ENCODE measurements at regions not wholly inside any gene's neighbourhood (a gene's known extent, or its start where the extent isn't known, plus 50 kb on each side); places are given as distances from the start of the nearest gene placed in this dataset.
"Not testable (repeated sequence)": the region's sequence is repeated elsewhere in the genome, so short reads cannot be mapped to it uniquely, and the experiment has no call there.

DNA sequence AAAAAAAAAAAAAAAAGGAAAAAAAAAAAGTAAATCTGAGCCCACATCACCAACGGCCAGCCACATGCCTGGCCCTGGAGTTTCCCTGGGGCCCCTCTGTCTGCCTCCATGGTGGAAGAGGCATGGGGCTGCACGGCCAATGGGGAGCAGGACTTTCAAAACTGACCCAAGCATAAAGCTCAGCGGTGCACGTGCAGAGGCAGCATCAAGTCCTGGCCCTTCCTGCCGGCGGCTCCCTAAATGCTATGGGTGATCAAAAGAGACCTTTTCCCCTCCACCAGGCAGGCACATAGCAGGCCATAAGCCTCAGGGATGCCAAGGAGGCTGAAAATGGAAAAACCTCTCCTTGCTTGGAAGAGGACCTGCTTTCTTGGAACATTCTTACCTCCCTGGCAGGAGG lies 94.3 kb downstream of the OAT start:
- DNase-seq, result no peak

DNA sequence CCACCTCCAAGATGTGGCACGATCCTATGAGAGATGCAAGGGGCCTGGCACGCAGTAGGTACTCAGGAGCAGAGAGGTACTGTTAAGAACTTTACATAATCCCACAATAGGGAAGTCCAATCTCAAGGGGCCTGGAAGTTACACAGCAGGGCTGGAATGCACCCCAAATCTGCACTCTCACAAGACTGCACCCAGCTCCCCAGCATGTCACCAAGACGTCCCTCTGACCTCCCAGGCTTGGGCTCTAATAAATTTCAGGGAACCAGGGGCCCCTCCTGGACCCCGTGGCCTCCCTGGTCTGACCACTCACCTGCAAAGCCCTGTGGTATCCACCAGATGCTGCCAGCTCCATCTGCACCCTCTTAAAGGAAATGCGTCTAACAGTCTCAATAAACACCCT lies 94.9 kb downstream of the OAT start:
- DNase-seq, result no peak

DNA sequence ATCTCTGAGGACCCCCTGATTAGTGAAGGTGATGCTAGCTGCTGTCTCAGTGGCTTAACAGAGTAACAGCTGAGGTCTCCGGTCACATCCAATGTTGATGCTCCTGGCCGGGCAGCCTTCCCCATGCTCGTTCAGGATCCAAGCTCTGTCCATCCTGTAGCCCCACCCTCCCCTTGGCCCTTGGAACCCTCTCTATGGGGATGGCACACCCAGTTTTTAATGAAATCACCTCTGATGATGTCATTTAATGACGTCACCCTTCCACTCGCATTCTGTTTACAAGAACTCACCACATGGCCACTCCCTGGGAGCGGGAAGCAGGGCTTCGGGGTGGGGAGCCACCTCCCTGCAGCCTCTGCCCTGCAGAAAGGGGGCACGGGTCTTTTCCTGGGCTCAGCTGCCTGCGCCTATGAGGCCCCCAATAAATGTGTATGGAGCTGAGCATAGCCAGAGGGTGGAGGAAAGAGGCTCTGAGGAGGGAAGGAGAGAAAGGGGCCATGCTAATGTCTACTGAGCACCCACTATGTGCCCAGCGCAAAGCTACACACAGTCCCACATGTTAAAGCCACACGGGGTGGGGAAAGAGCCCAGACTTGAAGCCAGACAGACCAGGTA lies 95.5 kb downstream of the OAT start:
- no peak for DNase-seq

- no peak for DNase-seq
Measured at GRCh38 chr10:124322191-124322980, 96.3 kb downstream of the OAT start.

DNA sequence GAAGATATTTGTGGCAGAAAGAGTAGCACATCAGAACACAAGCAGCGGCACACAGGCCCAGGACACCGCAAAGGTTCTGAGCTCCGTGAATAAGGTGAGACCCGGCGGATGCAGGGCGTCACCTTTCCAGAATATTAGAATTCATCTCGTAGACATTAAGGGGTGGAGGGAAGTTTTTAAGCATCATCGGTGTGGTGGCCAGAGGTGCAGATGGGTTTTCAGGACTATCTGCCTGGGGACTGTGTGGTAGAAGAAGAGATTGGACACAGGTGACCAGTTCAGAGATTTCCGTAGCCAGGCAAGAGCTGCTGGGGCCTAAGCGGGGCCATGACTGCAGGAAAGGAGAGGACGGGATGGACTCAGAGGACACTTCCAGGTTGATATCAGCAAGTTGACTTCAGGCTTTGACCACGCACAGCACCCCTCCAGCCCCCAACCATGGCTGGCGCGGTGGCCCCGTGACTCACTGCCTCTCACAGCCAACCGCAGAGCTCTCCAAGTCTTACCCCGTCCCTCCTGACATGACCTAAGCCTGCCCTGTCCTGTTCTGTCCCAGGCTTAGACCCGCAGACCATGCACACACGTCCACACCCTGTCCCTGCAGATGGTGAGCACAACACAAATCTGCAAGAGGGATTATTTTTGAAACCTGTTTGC lies 97.2 kb downstream of the OAT start:
- DNase-seq, result no peak

DNA sequence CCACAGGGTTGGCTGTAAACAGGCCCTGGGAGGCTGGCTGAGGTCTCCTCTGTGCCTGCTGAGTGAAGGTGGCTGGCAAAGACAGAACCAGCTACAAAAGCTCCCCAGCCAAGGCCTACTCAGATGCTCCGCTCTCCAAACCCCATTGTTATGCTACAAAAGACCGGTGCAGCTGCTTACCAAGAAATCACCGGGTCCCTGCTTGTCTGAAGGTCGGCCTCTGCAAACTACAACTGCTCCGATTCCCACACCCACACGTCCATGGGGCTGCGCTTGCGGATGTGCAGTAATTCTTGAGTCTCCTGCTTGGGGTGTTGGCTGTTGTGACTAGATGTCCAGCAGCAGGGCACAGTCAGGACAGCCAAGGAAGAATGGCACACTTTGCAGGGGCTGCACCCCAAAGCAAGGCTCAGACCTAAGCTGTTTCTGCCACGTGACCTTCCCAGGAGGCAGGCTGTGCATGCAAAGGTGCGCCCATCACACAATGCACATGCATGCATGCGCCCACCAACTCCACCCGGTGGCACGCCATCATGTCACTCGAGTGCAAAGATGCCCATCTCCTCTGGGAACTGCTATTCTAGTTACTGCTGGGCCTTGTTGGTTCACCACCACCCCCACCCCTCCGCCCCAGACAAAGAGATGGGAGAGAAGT lies 97.8 kb downstream of the OAT start:
- DNase-seq, result no peak

GRCh38 chr10:124319926-124320391 lies 98.8 kb downstream of the OAT start:
- DNase-seq, result no peak

GRCh38 chr10:124319520-124319919 lies 99.2 kb downstream of the OAT start:
- DNase-seq, result not testable (repeated sequence)

GRCh38 chr10:124318811-124319210 lies 99.9 kb downstream of the OAT start:
- no peak for DNase-seq

- DNase-seq, result no peak
Measured at GRCh38 chr10:124318076-124318475, 100.6 kb downstream of the OAT start.

DNA sequence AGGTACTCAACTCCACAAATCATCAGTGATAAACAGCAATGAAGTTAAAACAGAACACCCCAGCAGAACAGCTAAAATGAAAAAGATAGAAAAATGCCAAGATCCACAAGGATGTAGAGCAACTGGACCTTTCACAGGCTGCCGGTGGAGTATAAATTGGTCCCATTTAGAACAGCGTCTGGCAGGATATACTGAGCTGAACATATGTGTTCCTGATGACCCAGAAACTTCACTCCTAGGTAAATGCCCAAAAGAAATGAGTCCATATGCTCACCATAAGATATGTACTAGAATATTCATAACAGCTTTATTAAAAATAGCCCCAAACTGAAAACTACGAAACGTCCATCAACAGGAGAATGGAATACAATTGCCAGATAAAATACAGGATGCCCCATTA lies 102.4 kb downstream of the OAT start:
- no peak for DNase-seq

GRCh38 chr10:124315591-124316270 lies 103.0 kb downstream of the OAT start:
- no peak for DNase-seq

DNA sequence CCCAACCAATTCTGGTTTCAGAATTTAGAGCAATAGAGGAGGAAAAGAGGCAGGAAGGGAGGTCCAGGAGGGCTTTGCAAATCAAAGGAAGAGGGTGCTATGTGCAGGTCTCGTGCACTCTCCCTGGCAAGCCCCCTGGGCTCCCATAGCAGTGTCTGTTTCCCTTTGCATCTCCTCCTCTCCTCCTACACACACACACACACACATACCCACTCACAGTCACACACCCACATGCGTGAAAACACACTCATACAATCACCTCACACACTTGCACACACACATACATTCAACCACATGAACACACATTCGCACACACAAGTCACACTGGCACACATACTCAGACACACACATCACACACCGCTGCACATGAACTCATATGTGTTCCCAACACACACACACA lies 105.3 kb downstream of the OAT start:
- DNase-seq, result no peak

GRCh38 chr10:124308811-124309210 lies 109.9 kb downstream of the OAT start:
- DNase-seq, result no peak

DNA sequence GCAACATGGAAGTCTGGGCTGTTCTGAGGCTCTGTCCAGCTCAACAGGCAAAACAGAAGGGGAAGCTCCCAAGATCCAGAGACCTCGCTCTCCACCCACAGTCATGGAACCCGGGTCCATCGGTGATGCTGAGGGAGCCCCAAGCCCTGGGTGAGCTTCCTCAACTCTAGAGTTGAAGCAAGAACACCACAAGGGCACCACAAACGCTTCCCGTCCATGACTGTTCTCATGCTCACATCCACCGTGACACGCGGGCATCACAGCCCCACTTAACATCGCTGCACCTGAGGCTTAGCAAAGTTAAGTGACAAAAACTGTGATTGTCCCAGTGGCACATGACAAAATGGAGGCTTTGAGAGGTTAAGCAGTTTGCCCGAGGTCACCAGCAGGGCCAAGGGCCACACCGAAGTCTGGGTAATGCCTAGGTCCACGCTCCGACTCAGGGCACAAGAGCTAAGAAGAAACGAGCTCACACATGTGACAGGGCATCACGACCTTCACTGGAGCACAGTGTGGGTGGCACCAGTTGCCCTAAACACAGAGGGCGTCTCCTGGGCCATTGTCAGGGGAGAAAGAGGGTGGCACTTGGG lies 110.6 kb downstream of the OAT start:
- DNase-seq, result no peak

DNA sequence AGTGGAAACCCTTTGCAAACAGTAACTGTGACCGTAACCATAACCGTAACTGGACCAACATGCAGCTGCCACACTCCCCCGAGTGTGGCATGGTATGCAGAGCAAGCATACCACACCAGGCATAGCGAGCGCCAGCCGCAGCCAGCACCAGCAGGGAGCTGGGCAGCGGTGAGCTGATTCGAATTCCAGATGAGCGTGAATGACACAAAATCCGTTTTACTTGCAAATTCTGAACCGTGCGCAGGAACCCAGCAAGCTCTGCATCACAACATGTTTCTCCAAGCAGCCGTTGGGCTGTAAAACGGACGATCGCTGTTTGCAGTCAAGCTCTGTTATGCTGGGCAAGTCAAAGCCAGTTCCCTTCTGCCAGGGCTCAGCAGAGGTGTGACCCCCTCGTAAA lies 111.1 kb downstream of the OAT start:
- no peak for DNase-seq

GRCh38 chr10:124306922-124307371 lies 111.8 kb downstream of the OAT start:
- DNase-seq, result no peak

DNA sequence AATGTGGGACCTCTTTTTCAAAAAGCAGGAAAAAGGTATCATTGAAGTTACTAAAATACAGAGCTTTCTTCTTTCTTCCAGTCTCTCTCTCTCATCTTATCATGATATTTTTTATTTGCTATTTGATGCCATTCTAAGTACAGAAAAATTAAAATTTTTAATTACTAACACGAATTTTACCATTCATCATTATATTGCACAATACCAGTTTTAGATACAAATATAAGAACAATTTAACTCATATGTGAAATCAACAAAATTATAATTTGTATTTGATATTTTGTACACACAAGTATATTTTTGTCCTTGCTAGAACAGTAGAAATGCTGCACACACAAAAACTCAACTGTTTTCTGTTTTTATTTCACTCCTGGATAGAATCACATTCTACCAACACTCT lies 112.2 kb downstream of the OAT start:
- no peak for DNase-seq

DNA sequence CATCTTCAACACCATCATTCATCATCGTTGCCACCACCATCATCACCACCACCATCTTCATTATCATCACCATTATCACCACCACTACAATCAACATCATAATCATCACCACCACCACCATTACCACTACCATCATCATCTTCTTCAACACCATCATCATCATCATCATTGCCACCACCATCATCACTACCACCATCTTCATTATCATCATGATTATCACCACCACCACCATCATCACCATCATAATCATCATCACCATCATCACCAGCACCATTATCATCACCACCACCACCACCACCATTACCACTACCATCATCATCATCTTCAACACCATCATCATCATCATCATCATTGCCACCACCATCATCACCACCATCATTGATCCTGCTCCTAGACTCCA lies 112.7 kb downstream of the OAT start:
- DNase-seq, result no peak

DNA sequence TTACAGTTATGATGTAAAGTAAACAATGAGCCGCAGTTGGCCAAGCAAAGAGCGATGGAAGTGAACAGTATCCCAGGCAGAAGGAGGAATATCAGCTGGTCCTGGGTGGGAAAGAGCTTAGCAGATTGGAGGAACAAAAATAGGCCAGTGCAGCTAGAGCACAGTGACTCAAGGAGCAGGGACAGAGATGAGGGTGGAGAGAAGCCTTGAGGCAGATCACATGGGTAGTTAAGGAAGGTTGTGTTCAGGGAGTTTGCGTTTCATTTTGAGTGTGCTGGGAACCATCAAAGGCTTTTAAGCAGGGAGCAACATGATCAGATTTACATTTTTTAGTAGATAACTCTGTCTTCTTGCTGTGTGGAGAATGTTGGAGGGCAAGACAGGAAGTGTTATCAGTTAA lies 113.6 kb downstream of the OAT start:
- DNase-seq, result no peak

DNA sequence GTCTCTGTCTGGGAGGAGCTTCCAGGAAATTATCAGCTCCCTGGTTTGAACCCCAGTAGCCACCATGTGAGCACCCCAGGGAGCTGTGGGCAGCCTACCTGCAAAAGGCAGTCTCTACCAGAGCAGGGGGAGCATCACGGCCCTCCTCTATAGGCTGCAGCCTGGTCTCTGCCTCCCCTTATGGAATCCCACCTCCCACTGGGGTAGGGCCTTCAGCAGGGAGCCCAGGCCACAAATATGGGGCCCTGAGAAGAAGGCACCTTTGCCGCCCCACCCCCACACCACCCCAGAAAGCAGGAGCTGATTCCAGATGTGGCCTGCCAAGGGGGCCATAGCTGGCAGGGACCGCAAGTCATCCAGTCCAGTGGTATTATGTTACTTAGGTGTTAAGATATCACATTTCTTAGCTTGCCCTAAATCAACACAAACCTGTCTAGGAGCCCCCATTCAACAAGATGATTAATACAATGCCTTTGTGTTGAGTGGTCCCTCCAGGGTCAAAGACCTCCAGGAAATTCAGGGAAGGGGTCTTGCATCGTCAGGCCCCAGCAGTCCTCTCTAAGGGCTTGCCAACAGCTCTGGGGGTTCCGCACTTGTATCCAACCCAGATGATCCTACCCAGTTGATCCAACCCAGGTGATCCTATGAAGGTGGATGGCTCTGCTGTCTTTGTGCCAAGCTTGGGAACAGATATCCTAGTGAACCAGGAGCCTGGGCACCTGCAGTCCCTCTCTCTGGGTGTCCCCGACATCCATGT lies 114.9 kb downstream of the OAT start:
- no peak for DNase-seq

Data from NCI-H1694 (cell line).